ENCODE measurements at regions not wholly inside any gene's neighbourhood (a gene's known extent, or its start where the extent isn't known, plus 50 kb on each side); places are given as distances from the start of the nearest gene placed in this dataset.

- TF ChIP-seq HMGXB4 (CRISPR knock-in tag; IDR thresholded peaks at IDR 0.05) (no peak), NR1H2 (CRISPR knock-in tag; IDR thresholded peaks at IDR 0.05) (no peak), ZNF425 (CRISPR knock-in tag; conservative IDR thresholded peaks at IDR 0.05) (no peak), PRRX2 (CRISPR knock-in tag; IDR thresholded peaks at IDR 0.05) (no peak)
Measured at GRCh38 chr4:125714845-125715244, 400.1 kb downstream of the FAT4 start (continued).

GRCh38 chr4:125719987-125720386, 405.2 kb downstream of the FAT4 start:
- DNase-seq (ENCODE audit: low spot score), result no peak
- Mint-ChIP-seq H3K9me3 (peaks cover 22% of the 10 kb centered on the region), H3K27ac (no peak overlapping the region), H3K4me3 (no peak overlapping the region), H3K4me1 (peaks cover 4% of the 10 kb centered on the region), H3K36me3 (peaks cover 13% of the 10 kb centered on the region), H3K27me3 (ENCODE audit: low read depth) (no peaks in the 10 kb centered on the region)
- ATAC-seq, result no peak
- TF ChIP-seq CREM (CRISPR knock-in tag; IDR thresholded peaks at IDR 0.05) (no peak), NR1H2 (CRISPR knock-in tag; IDR thresholded peaks at IDR 0.05) (no peak), MXD4 (CRISPR knock-in tag; IDR thresholded peaks at IDR 0.05; ENCODE audit: borderline replicate concordance) (no peak), ATF6 (CRISPR knock-in tag; IDR thresholded peaks at IDR 0.05) (no peak), ZBTB21 (CRISPR knock-in tag; IDR thresholded peaks at IDR 0.05; ENCODE audit: borderline replicate concordance) (no peak), ZMAT4 (CRISPR knock-in tag; IDR thresholded peaks at IDR 0.05) (no peak), AR (CRISPR knock-in tag; IDR thresholded peaks at IDR 0.05) (no peak), KAT7 (CRISPR knock-in tag; IDR thresholded peaks at IDR 0.05; ENCODE audit: borderline replicate concordance) (no peak)
- CTCF ChIA-PET, result no interaction called here
- POLR2A ChIA-PET, result no interaction called here

GRCh38 chr4:125722009-125722408, 407.3 kb downstream of the FAT4 start:
- DNase-seq (ENCODE audit: low spot score), result no peak
- Mint-ChIP-seq H3K27me3 (ENCODE audit: low read depth) (no peaks in the 10 kb centered on the region), H3K4me1 (peaks cover 16% of the 10 kb centered on the region), H3K4me3 (no peak overlapping the region), H3K27ac (no peak overlapping the region), H3K36me3 (peaks cover 10% of the 10 kb centered on the region), H3K9me3 (peaks cover 19% of the 10 kb centered on the region)
- CTCF ChIA-PET, result interaction anchor here (1.1 kb wide), 1 partner anchor 13 kb away, joined by 3 read pairs; no protein-coding TSS in a partner anchor
- no peak for ATAC-seq
- POLR2A ChIA-PET, result no interaction called here
- TF ChIP-seq HMGA2 (CRISPR knock-in tag; IDR thresholded peaks at IDR 0.05) (no peak), JAZF1 (CRISPR knock-in tag; IDR thresholded peaks at IDR 0.05) (no peak), E2F4 (CRISPR knock-in tag; IDR thresholded peaks at IDR 0.05; ENCODE audit: borderline replicate concordance, low read depth) (no peak), ZNF425 (CRISPR knock-in tag; conservative IDR thresholded peaks at IDR 0.05) (no peak), CREB1 (CRISPR knock-in tag; IDR thresholded peaks at IDR 0.05) (no peak), TCF7 (CRISPR knock-in tag; IDR thresholded peaks at IDR 0.05; ENCODE audit: low read depth) (no peak), ZNF121 (CRISPR knock-in tag; IDR thresholded peaks at IDR 0.05) (no peak), ZNF281 (CRISPR knock-in tag; IDR thresholded peaks at IDR 0.05) (no peak)
